ENCODE measurements at regions not wholly inside any gene's neighbourhood (a gene's known extent, or its start where the extent isn't known, plus 50 kb on each side); places are given as distances from the start of the nearest gene placed in this dataset.

- DNase-seq (ENCODE audit: low read depth in 2 of 2), result no peak
These were observed 342.4 kb upstream of the AJAP1 start for GRCh38 chr1:4312024-4312423.

DNA sequence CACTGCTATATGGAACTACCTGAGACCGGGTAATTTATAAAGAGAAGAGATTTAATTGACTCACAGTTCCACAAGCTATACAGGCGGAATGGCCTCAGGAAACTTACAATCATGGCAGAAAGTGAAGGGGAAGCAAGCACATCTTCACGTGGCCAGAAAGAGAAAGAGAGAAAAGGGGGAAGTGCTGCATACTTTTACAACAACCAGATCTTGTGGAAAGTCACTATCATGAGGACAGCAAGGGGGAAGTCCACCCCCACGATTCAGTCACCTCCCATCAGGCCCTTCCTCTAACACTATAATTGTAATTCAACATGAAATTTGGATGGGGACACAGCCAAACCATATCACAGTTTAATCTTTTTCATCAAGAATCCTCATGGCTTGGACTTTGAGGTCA lies 339.2 kb upstream of the AJAP1 start:
- no peak for DNase-seq (ENCODE audit: low read depth in 2 of 2)

DNA sequence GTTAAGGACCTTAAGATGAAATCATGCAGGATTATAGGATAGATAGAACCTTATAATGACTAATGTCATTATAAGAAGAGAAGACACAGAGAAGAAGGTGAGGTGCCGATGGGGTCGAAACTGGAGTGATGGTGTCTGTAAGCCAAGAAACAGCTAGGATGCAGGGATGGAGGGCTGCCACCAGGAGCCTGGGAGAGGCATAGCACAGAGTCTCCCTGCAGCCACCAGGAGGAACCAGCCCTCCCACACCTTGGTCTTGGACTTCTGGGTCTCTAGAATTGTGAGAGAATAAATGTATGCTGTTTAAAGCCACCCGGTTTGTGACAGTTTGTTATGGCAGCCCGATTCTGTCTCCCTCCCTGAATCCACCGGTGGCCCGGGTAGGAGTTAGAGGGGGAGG lies 337.2 kb upstream of the AJAP1 start:
- no peak for DNase-seq (ENCODE audit: low read depth in 2 of 2)

- no peak for DNase-seq (ENCODE audit: low read depth in 2 of 2)
These were observed 335.7 kb upstream of the AJAP1 start for GRCh38 chr1:4318720-4319119.

DNA sequence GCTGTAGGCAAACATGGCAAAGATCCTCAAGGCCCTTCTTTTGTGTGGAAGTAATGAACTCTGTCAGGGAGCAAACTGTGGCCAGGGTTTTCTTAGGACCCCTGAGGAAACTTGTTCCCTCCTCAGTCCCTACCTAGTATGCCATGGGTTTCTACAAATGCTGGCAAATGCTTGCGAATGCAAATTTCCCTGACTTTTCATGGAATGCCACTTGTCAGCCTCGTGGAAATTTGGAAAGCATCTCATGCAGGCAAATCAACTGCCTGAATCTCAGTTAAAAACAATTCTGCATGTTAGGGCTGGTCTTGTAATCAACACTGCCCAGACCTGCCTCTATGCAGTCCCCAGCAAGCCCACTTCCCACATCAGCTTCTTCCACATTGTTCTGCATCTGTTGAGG lies 334.9 kb upstream of the AJAP1 start:
- DNase-seq (ENCODE audit: low read depth in 2 of 2), result no peak

DNA sequence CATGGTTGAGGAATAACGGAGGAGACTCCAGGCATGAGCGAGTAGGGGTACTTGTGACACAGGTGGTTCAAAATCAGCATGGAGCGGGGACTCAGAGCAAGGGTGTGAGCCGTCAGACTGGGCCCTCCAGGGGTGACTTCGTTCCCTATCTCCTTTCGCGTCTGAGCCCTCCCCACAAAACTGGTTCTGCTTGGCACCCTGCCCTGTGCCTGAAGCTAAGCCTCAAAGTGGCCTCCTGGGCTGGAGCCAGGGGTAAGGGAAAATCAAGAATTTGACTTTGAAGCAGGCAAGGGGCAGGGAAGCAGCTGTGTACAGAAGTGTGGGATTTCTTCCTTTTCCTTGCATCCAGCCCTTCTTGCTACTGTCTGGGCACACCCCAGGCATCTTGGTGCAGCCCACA lies 331.5 kb upstream of the AJAP1 start:
- DNase-seq (ENCODE audit: low read depth in 2 of 2), result no peak

- DNase-seq (ENCODE audit: low read depth in 2 of 2), result no peak
These were observed 331.1 kb upstream of the AJAP1 start for GRCh38 chr1:4323309-4323708.

- no peak for DNase-seq (ENCODE audit: low read depth in 2 of 2)
These were observed 329.9 kb upstream of the AJAP1 start for GRCh38 chr1:4324525-4324924.

DNA sequence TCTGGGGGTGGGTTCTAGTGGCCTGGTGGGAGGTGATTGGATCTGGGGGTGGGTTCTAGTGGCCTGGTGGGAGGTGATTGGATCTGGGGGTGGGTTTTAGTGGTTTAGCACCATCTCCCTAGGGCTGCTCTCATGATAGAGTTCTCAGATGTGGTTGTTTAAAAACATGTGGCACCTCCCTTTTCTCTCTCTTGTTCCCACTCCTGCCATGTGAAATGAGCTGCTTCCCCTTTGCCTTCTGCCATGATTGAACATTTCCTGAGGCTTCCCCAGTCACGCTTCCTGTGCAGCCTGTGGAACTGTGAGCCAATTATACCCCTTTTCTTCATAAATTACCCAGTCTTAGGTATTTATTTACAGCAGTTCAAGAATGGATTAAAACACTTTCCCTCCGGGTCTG lies 327.3 kb upstream of the AJAP1 start:
- no peak for DNase-seq (ENCODE audit: low read depth in 2 of 2)

DNA sequence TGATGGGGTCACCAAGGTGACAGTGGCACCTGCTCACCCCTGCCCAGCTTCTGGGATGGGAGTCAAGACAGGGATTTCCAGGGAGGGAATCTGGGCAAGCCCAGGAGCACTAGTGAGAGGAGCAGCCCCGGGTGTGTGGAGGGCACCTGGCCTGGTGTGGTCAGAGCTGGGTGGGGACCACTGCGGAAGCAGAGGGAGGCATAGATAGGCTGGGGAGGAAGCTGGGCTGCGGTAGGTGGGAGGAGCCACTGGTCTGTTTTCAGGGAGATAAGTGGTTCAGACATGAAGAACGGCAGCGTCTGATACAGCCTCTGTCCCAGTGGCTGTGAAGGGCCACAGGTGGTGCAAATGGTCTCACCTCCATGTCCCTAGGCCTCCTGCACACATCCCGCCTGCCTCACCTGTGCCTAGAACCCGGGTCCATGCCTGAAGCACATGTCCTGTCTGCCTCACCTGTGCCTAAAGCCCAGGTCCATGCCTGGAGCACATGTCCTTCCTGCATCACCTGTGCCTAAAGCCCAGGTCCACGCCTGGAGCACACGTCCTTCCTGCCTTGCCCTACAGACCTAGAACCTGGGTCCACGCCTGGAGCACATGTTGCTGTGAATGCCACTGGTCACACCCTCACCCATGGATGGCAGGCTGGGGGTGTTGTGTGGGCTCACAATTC lies 325.9 kb upstream of the AJAP1 start:
- DNase-seq (ENCODE audit: low read depth in 2 of 2), result no peak

- no peak for DNase-seq (ENCODE audit: low read depth in 2 of 2)
These were observed 323.3 kb upstream of the AJAP1 start for GRCh38 chr1:4330805-4331766.

GRCh38 chr1:4331767-4332163 lies 322.6 kb upstream of the AJAP1 start:
- no peak for DNase-seq (ENCODE audit: low read depth in 2 of 2)

- no peak for DNase-seq (ENCODE audit: low read depth in 2 of 2)
These were observed 317.9 kb upstream of the AJAP1 start for GRCh38 chr1:4336507-4336906.

DNA sequence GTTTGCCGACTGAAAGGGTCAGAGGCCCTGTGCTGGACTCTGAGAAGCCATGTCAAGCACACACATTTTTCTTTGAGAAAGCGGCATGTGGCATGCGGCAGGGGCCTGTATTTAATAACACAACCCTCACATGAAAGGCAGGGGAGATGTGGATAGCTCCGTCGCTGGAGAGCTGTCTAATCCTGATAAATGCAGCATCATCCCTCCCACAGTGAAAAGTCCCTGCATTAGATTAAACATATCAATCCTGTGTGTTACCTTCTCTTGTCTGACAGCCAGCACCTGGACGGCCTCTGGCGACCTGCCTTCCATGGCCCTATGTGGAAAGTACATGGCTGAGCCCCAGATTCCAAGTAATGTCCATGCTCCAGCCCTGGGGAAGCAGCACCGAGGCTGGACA lies 313.0 kb upstream of the AJAP1 start:
- no peak for DNase-seq (ENCODE audit: low read depth in 2 of 2)

GRCh38 chr1:4344065-4344732 lies 310.2 kb upstream of the AJAP1 start:
- no peak for DNase-seq (ENCODE audit: low read depth in 2 of 2)

GRCh38 chr1:4345094-4345493 lies 309.3 kb upstream of the AJAP1 start:
- DNase-seq (ENCODE audit: low read depth in 2 of 2), result no peak

DNA sequence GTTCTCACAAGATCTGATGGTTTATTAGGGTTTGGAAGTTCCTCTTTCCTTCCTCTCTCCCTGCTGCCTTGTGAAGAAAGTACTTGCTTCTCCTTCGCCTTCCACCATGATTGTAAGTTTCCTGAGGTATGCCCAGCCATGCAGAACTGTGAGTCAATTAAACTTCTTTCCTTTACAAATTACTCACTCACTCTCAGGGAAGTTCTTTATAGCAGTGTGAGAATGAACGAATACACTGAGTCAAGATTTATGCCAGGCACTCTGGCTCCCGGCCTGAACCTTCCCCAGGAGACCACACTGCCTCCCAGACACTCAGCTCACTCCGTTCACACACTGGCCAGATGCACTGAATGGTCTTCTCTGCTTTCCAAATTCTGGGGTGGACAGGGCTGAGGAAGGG lies 308.3 kb upstream of the AJAP1 start:
- no peak for DNase-seq (ENCODE audit: low read depth in 2 of 2)

GRCh38 chr1:4351453-4351852 lies 303.0 kb upstream of the AJAP1 start:
- no peak for DNase-seq (ENCODE audit: low read depth in 2 of 2)

DNA sequence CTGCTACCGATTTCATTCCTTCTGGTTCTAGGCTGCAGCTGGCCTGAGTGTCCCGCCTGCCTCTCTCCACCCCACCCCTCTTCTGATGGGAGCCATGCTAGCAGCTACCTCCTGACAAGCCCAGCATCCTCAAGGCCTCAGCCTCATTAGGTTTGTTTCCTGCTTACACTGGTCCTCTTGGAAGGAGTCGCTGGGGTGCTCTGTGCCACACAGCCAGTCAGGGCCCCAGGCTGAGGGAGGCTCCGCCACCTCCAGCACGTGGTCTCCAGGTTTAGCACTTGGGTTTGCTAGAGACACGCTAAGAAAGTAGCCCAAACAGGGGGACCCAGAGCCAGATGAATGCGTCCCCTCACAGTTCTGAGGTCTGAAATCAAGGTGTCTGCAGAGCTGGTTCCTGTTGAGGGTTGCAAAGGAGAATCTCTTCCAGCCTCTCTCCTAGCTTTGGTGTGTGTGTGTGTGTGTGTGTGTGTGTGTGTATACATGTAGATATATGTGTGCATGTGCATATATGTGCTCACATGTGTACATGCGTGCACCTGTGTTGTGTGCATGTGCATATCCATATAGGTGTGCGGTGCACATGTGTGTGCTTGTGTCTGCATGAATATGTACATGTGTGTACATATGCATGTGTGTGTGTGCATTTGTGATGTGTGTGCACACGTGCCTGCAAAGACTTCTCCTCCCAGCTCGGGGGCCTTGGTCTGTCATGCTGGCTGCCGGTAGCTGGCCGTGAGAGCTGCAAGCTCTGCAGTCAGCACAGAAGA lies 301.1 kb upstream of the AJAP1 start:
- DNase-seq (ENCODE audit: low read depth in 2 of 2), result no peak

- DNase-seq (ENCODE audit: low read depth in 2 of 2), result no peak
These were observed 298.6 kb upstream of the AJAP1 start for GRCh38 chr1:4355839-4356238.

DNA sequence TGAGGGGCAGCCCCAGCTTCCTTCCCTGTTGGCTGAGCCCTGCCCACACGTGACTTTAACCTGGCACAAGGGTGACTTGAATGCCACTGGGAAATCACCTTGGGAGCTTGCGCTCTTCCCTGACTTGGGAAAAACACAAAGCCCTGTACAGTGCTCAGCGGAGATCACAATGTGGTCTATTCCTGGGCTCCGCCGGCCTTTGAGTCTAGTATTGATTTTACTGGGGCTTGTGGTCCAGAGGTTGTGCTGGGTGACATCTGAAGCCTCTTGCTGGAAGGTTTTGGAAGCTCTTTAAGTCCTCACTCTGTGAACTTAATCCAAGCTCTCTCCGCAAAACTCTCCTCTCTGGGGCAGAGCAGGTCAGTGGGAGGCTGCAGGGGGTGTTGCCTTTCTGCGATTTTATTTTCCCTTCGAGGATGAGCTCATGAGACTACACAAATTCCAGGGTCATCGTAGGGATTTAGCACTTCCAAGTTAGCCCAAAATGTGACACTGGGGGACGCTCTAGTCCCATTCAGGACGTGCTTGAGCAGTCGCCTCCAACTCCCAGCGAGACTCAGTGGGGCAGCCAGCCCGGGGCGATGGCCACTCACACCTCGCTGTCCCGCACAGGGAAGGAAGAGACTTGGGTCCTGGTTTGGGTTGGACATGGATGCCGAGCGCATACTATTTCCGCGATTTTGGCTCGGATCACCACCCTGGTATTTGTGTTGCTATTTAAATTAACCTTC lies 291.9 kb upstream of the AJAP1 start:
- DNase-seq (ENCODE audit: low read depth in 2 of 2), result no peak
